Stimulated activated CD4-positive, alpha-beta T cell treated with anti-CD3 and anti-CD28 coated beads, Interleukin-1b, Interleukin-23, amount 100 ng/mL, for 24 hours (primary cell): ENCODE measurements at regions not wholly inside any gene's neighbourhood (a gene's known extent, or its start where the extent isn't known, plus 50 kb on each side); places are given as distances from the start of the nearest gene placed in this dataset.
"Not testable (repeated sequence)": the region's sequence is repeated elsewhere in the genome, so short reads cannot be mapped to it uniquely, and the experiment has no call there.

ENCODE experiments used
- DNase-seq, 4 experiments: peaks; one replicate each; pipeline ENCODE4 v3.0.0-alpha.2; 2020; ENCODE audit warnings: low read depth in 4 of 4, low spot score in 1 of 4

- no peak for DNase-seq
These were observed 562.5 kb downstream of the TOX3 start for GRCh38 chr16:51984395-51984794.

- no peak for DNase-seq
These were observed 563.9 kb downstream of the TOX3 start for GRCh38 chr16:51982715-51983680.

GRCh38 chr16:51981725-51982124 lies 565.2 kb downstream of the TOX3 start:
- no peak for DNase-seq

GRCh38 chr16:51977506-51977905 lies 569.4 kb downstream of the TOX3 start:
- DNase-seq, result not testable (repeated sequence)

GRCh38 chr16:51971184-51971583 lies 575.8 kb downstream of the TOX3 start:
- DNase-seq, result no peak

GRCh38 chr16:51968749-51969148 lies 578.2 kb downstream of the TOX3 start:
- DNase-seq, result no peak

- no peak for DNase-seq
These were observed 579.3 kb downstream of the TOX3 start for GRCh38 chr16:51967646-51968045.

GRCh38 chr16:51960931-51961330 lies 586.0 kb downstream of the TOX3 start:
- DNase-seq, result no peak

GRCh38 chr16:51953286-51953985 lies 593.5 kb downstream of the TOX3 start:
- DNase-seq, result no peak

- DNase-seq, result no peak
These were observed 594.4 kb downstream of the TOX3 start for GRCh38 chr16:51952500-51952899.

GRCh38 chr16:51951668-51952298 lies 595.2 kb downstream of the TOX3 start:
- DNase-seq, result no peak

GRCh38 chr16:51950118-51950780 lies 596.7 kb downstream of the TOX3 start:
- DNase-seq, result no peak

- DNase-seq, result no peak
These were observed 597.7 kb downstream of the TOX3 start for GRCh38 chr16:51949282-51949681.

GRCh38 chr16:51941412-51941811 lies 605.5 kb downstream of the TOX3 start:
- DNase-seq, result no peak

- DNase-seq, result no peak
These were observed 606.8 kb downstream of the TOX3 start for GRCh38 chr16:51940183-51940582.

- DNase-seq, result no peak
These were observed 607.5 kb downstream of the TOX3 start for GRCh38 chr16:51939378-51939871.

GRCh38 chr16:51938861-51939260 lies 608.1 kb downstream of the TOX3 start:
- no peak for DNase-seq

- DNase-seq, result no peak
These were observed 609.2 kb downstream of the TOX3 start for GRCh38 chr16:51937771-51938170.

GRCh38 chr16:51936846-51937245 lies 610.1 kb downstream of the TOX3 start:
- no peak for DNase-seq

- no peak for DNase-seq
These were observed 614.6 kb downstream of the TOX3 start for GRCh38 chr16:51932317-51932716.

- DNase-seq, result no peak
These were observed 615.3 kb downstream of the TOX3 start for GRCh38 chr16:51931653-51932052.
